ENCODE measurements at regions not wholly inside any gene's neighbourhood (a gene's known extent, or its start where the extent isn't known, plus 50 kb on each side); places are given as distances from the start of the nearest gene placed in this dataset.
"Not testable (repeated sequence)": the region's sequence is repeated elsewhere in the genome, so short reads cannot be mapped to it uniquely, and the experiment has no call there.

DNA sequence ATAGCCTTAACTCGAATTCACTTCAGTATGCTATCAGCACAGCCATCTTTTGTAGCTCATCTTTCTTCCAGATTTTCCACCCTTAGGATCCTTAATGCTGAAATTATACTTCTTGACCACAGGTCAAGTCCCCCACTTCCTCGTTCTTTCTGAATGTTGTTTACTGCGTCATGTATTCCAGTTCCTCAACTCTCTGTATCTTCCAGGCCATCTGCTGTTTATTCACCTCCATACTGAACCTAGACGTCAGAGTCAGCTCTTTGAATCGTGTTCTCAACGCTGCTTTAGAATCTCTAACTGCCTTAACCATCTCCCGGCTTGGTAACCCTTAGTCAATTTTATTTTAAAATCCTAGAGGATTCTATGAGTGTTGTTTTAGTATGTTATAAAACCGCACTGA lies 66.3 kb upstream of the SEC22B start:
- TF ChIP-seq, protein P1, sequence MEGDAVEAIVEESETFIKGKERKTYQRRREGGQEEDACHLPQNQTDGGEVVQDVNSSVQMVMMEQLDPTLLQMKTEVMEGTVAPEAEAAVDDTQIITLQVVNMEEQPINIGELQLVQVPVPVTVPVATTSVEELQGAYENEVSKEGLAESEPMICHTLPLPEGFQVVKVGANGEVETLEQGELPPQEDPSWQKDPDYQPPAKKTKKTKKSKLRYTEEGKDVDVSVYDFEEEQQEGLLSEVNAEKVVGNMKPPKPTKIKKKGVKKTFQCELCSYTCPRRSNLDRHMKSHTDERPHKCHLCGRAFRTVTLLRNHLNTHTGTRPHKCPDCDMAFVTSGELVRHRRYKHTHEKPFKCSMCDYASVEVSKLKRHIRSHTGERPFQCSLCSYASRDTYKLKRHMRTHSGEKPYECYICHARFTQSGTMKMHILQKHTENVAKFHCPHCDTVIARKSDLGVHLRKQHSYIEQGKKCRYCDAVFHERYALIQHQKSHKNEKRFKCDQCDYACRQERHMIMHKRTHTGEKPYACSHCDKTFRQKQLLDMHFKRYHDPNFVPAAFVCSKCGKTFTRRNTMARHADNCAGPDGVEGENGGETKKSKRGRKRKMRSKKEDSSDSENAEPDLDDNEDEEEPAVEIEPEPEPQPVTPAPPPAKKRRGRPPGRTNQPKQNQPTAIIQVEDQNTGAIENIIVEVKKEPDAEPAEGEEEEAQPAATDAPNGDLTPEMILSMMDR (IDR thresholded peaks at IDR 0.05; ENCODE audit: low read length), result not testable (repeated sequence)
- TF ChIP-seq EZH2 (optimal IDR thresholded peaks at IDR 0.05; ENCODE audit: low read depth, low read length), result not testable (repeated sequence)

All from MM.1S (cell line).